GM19455 (cell line): ENCODE measurements at regions not wholly inside any gene's neighbourhood (a gene's known extent, or its start where the extent isn't known, plus 50 kb on each side); places are given as distances from the start of the nearest gene placed in this dataset.
"Not testable (repeated sequence)": the region's sequence is repeated elsewhere in the genome, so short reads cannot be mapped to it uniquely, and the experiment has no call there.

ENCODE experiments used
- ATAC-seq: cut with Tn5 transposase; IDR thresholded peaks from one replicate; pipeline ENCODE4 v1.9.1; 2021; ENCODE audit not compliant: unreplicated experiment

GRCh38 chr5:163115011-163115410 lies 322.4 kb upstream of the CCNG1 start:
- no peak for ATAC-seq

GRCh38 chr5:163116618-163117017 lies 320.8 kb upstream of the CCNG1 start:
- not testable (repeated sequence) for ATAC-seq

- ATAC-seq: no peak
Measured at GRCh38 chr5:163134061-163134460, 303.3 kb upstream of the CCNG1 start.

DNA sequence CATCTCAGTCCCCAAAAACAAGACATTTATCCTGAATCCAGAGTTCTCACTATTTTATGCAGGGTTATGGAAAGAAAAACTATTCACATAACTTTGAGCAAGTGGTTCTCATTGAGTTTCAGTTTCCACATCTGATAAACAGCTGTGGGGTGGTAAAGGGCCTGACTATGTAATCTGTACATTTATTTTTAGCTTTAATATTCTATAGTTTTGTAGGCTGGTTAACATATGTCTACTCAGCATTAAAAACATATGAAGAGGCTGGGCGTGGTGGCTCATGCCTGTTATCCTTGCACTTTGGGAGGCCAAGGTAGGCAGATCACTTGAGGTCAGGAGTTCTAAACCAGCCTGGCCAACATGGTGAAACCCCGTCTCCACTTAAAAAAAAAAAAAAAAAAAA lies 301.5 kb upstream of the CCNG1 start:
- no peak for ATAC-seq

GRCh38 chr5:163161512-163161911 lies 275.9 kb upstream of the CCNG1 start:
- ATAC-seq: no peak

DNA sequence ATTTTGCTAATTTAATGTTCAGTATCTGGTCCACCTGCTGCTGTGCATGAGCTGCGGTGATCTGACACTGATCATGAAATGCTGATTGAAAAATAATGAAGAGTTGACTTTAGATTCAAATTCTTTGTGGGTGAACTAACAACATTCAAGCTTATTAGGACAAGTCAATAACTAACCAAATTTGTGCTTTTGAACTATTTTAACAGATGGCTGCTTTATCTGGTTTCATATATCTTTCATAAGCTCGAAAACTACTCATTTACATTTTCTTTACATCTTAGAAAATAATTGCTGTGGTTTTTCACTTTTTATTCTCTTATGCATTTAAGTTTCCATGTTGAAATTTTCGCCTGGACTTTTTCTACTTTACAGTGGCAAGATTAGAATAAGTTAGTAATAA lies 274.8 kb upstream of the CCNG1 start:
- ATAC-seq: no peak

DNA sequence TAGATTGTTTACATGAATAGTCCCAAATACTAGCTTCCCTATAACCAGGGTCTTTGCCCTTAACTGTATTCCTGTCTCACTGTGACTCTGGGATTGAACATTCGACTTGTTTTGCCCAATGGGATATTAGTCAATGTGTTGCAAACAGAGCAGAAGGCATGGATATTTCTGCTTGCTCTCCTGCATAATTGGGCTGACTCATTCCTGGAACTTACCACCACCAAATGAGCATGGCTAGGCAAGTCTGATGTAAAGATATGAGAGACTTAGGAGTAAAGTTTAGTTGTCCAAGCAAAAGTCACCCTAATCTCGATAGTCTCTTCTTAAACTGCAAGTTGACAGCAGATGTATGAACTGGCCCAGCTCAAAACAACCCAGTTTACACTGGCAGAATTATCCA lies 273.5 kb upstream of the CCNG1 start:
- ATAC-seq: no peak

DNA sequence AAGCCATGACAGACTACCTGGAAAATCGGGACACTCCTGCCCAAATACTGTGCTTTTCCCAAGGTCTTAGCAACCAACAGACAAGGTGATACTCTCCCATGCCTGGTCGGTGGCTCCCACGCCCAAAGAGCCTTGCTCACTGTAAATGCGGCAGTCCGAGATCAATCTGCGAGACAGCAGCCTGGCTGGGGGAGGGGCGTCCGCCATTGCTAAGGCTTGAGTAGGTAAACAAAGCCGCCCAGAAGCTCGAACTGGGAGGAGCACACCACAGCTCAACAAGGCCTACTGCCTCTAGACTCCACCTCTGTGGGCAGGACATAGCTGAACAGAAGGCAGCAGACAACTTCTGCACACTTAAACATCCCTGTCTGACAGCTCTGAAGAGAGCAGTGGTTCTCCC lies 272.1 kb upstream of the CCNG1 start:
- no peak for ATAC-seq

DNA sequence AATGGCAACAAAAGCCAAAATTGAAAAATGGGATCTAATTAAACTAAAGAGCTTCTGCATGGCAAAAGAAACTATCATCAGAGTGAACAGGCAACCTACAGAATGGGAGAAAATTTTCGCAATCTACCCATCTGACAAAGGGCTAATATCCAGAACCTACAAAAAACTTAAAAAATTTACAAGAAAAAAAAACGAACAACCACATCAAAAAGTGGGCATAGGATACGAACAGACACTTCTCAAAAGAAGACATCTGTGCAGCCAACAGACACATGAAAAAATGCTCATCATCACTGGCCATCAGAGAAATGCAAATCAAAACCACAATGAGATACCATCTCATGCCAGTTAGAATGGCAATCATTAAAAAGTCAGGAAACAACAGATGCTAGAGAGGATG lies 267.2 kb upstream of the CCNG1 start:
- not testable (repeated sequence) for ATAC-seq

DNA sequence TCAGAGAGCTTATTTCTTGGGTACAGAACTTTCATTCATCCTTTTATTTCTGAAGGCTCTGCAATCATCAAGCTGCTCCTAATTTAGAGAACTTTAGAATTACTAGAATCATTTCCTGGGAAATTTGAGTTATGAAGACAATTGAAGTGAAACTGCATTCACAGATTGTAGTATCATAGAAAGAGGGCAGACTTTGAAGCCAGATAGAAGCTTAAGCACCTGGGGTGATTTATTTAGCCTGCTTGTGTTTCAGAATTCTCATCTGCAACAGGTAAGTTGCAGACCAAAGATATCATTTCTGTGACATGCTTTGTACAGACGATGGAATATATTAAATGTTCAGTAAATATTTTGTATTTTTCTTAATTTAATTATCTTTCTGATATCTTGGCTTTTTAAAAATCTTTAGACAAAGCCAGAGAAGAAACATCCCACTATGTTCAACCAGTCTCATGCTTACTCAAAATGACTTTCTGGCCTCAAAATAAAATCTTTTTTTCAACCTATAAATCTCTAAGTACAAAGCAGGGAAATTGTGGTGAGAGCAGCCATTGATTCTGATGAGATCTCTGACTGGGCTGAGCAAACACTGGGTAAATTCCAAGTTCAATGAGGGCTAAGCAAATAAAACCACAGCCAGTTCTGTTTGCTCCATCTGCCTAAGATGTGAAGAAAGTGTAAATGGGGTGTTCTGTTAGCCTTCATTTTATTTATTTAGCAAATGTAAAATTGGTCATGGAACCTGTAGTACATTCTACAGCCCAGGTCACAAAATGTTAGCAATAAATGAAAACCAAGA lies 264.7 kb upstream of the CCNG1 start:
- ATAC-seq: no peak

DNA sequence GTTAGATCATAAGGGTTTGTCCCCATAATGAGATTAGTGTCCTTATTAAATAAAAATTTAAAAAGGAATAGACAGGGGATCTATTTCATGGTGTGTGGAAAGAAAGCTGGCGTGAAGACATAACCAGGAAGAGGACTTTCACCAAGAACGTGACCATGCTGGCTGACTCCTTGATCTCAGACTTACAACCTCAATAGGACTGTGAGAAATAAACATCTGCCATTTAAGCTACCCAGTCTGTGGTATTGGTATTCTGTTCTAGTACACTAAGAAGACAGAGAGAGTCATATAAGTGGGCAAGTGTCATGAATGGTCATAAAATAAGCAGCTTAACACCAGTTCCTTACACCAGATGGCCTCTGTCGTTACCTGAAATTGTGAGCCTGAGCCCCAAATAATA lies 259.4 kb upstream of the CCNG1 start:
- no peak for ATAC-seq

- no peak for ATAC-seq
Measured at GRCh38 chr5:163185315-163185714, 252.1 kb upstream of the CCNG1 start.

DNA sequence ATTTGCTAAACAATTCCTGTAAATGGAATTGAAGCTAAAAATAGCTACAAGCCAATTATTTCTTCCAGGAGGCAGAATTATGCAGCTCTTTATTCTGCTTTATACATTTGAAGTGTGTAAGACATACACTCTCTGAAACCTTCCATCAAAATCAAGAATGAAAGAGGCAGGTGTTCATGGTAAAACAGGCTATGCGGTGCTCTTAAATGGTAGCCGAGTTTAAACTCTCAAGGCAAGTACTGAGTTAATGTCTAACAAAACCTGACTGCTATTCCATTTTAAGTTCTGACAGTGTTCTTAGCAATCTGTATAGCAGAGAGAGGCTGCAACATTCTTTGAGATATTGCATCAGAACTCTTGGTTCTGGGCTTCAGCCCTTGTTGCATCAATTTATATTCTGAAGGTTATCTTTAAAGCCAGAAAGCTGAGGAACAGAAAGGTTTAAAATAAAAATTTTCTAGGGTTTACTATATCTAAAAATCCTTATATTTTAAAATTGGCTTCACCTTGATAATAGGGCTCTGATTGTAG lies 248.3 kb upstream of the CCNG1 start:
- no peak for ATAC-seq

GRCh38 chr5:163190283-163190682 lies 247.1 kb upstream of the CCNG1 start:
- no peak for ATAC-seq

DNA sequence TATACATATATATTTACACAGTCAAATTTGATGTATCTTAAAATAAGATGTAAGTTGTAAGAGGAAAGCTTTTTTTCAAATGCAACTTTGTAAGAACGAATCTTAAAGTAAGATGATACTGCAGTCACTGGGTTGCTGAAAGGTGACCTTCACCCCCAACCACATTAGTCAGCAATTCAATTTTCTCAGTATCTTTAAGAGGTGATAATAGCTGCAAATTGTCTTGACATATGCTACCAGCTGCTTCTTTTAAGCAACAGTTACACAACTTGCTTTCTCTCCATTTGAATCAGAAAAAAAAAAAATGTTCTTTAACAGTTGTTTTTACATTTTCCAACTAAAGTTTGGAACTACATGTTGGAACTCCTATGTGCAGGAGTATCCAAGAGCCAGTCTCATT lies 246.6 kb upstream of the CCNG1 start:
- ATAC-seq: no peak

GRCh38 chr5:163193886-163194285 lies 243.5 kb upstream of the CCNG1 start:
- ATAC-seq: no peak

DNA sequence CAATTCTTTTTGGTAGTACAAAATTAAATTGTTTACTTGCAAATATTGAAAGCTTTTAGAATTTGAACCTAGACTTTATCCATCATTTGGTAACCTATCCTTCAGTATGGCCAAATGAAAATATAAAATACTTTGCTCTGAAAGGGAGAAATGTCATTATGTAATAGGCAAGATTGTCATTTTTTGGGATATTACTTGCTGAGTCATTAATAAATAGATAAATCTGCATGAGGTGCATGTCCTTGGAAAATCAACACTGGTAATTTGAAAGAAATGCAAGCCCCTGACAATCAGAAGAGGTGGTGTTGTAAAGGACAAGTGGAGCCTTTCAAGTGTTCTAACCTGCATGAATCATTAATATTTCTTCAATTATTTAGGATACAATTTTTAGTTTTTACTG lies 231.8 kb upstream of the CCNG1 start:
- no peak for ATAC-seq

DNA sequence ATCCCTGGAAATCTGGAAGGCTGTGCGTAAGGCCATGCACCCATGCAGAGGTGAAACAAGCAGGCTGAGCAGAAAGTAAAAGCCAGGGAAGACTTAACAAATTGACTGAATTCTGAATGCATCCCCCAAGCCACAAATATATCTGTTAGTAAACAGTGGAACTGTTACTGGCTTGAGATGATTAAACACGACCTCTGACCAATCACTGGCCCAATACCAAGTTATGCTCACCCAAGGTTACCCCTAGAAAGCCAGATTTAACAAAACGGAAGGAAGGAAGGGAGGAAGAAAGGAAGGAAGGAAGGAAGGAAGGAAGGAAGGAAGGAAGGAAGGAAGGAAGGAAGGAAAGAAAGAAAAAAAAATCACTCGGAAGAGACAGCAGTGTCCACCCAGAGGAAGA lies 215.8 kb upstream of the CCNG1 start:
- ATAC-seq: no peak

GRCh38 chr5:163222982-163223381 lies 214.4 kb upstream of the CCNG1 start:
- ATAC-seq: no peak

DNA sequence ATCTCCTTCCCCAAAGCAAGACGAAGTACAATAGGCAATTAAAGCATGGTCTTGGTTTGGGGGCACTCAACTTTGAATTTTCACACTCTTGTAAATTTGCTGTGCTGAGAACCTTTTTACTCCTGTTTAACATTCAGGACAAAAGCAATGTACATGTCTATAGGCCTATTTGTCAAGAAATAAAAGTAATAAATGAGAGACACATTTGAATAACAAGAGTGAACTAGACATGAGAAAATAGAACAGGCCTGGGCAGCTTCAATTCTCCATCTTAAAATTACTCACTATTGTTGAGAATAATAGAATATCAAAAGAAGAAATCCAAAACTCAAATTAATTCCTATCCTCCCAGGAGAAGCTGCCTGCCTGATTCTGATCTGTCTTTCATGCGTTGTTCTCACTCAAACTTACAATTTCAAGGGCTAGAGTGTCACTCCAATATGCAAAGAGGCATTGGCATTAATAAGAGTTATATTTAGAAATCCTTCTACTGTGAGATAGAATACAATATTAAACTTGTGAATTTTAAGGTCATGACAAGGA lies 192.9 kb upstream of the CCNG1 start:
- ATAC-seq: no peak

GRCh38 chr5:163245584-163245983 lies 191.8 kb upstream of the CCNG1 start:
- ATAC-seq: no peak

DNA sequence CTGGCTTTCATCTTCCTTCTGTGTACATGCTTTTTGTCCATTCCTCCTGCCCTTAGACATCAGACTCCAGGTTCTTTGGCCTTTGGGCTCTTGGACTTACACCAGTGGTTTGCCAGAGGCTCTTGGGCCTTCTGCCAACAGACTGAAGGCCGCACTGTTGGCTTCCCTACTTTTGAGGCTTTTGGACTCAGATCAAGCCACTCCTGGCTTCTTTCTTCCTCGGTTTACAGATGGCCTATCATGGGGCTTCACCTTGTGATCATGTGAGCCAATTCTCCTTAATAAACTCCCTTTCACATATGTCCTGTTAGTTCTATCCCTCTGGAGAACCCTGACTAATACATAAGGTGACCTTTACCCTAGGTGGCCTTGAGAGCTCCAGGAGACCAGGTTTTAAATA lies 189.1 kb upstream of the CCNG1 start:
- ATAC-seq: no peak

DNA sequence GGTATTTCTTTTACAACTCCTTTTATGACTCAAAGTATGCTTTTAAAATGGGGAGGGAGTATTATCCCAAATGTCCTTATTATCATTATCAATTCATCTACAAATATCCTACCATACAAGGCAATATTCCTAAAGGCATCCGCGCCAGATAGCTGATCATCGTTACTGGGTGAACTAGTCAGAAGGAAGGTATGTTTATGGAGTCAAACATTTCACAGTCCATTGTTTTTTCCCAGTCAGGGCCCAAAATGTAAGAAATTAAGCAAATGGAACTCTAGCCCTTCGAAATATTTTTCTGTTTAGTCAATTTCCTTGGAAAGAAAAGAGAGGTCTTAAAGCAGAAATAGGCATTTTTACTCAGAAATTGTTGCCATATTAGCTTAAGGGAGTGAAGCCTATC lies 188.5 kb upstream of the CCNG1 start:
- ATAC-seq: no peak
